Neural progenitor cell (in vitro differentiated cells): ENCODE measurements at regions not wholly inside any gene's neighbourhood (a gene's known extent, or its start where the extent isn't known, plus 50 kb on each side); places are given as distances from the start of the nearest gene placed in this dataset.
"Not testable (repeated sequence)": the region's sequence is repeated elsewhere in the genome, so short reads cannot be mapped to it uniquely, and the experiment has no call there.

ENCODE experiments used
- DNase-seq: peaks from one replicate; pipeline ENCODE4 v3.0.0-alpha.2; 2016; ENCODE audit warnings: low spot score
- H2AFZ ChIP-seq: fragments of 200-600 bp; sonication (generic); replicated peaks from 2 replicates; pipeline ENCODE4 v1.6.1; 2016; ENCODE audit warnings: antibody characterized with exemption
- H3F3A ChIP-seq: fragments of 200-600 bp; sonication (generic); 2 replicates; pipeline ENCODE4 v1.6.1; 2016; ENCODE audit warnings: antibody characterized with exemption, low read depth
- H3K27ac ChIP-seq: fragments of 200-600 bp; sonication (generic); 2 replicates; pipeline ENCODE4 v1.5.1; 2016; ENCODE audit warnings: mild to moderate bottlenecking
- H3K27me3 ChIP-seq: fragments of 200-600 bp; sonication (generic); 2 replicates; pipeline ENCODE4 v1.6.1; 2016; ENCODE audit warnings: mild to moderate bottlenecking, moderate library complexity
- H3K36me3 ChIP-seq: fragments of 200-600 bp; sonication (generic); 2 replicates; pipeline ENCODE4 v1.5.1; 2016
- H3K4me1 ChIP-seq: fragments of 200-600 bp; sonication (generic); 2 replicates; pipeline ENCODE4 v1.6.1; 2016; ENCODE audit warnings: mixed run types
- H3K4me2 ChIP-seq: fragments of 200-600 bp; sonication (generic); 2 replicates; pipeline ENCODE4 v1.6.1; 2016
- H3K4me3 ChIP-seq: fragments of 200-600 bp; sonication (generic); 2 replicates; pipeline ENCODE4 v1.5.1; 2016
- H3K79me2 ChIP-seq: fragments of 200-600 bp; sonication (generic); 2 replicates; pipeline ENCODE4 v1.6.1; 2016; ENCODE audit warnings: low read depth
- H3K9ac ChIP-seq: fragments of 200-600 bp; sonication (generic); 2 replicates; pipeline ENCODE4 v1.6.1; 2016
- H3K9me3 ChIP-seq: fragments of 200-600 bp; sonication (generic); 2 replicates; pipeline ENCODE4 v1.5.1; 2016; ENCODE audit warnings: low read depth
- H4K20me1 ChIP-seq: fragments of 200-600 bp; sonication (generic); 2 replicates; pipeline ENCODE4 v1.6.1; 2016; ENCODE audit warnings: low read depth
- H3K27ac Mint-ChIP-seq: 3 replicates; pipeline ENCODE4 v1.8.0; 2021; ENCODE audit warnings: mixed read lengths
- H3K27me3 Mint-ChIP-seq: 2 replicates; pipeline ENCODE4 v1.8.0; 2022; ENCODE audit warnings: low read depth, mild to moderate bottlenecking, inconsistent platforms, moderate library complexity, mixed read lengths; ENCODE audit not compliant: insufficient read depth
- H3K36me3 Mint-ChIP-seq: 3 replicates; pipeline ENCODE4 v1.8.0; 2021; ENCODE audit warnings: mixed read lengths
- H3K4me1 Mint-ChIP-seq: 3 replicates; pipeline ENCODE4 v1.8.0; 2021; ENCODE audit warnings: mixed read lengths
- H3K4me3 Mint-ChIP-seq: 3 replicates; pipeline ENCODE4 v1.8.0; 2021; ENCODE audit warnings: mild to moderate bottlenecking, moderate library complexity, mixed read lengths
- H3K9me3 Mint-ChIP-seq: 3 replicates; pipeline ENCODE4 v1.8.0; 2020; ENCODE audit warnings: mixed read lengths
- CTCF ChIP-seq: fragments of 200-600 bp; sonication (generic); IDR thresholded peaks from 2 replicates; pipeline ENCODE4 v1.5.1; 2017; ENCODE audit warnings: antibody characterized with exemption, mild to moderate bottlenecking
- EZH2 ChIP-seq: fragments of 200-600 bp; sonication (generic); IDR thresholded peaks from 2 replicates; pipeline ENCODE4 v1.6.1; 2017; ENCODE audit warnings: antibody characterized with exemption, mild to moderate bottlenecking, moderate library complexity
- EZH2phosphoT487 ChIP-seq: fragments of 200-600 bp; sonication (generic); IDR thresholded peaks from 2 replicates; pipeline ENCODE4 v1.6.1; 2017; ENCODE audit warnings: antibody characterized with exemption

- H3K27me3 Mint-ChIP-seq = peaks cover 6% of the 10 kb centered on the region
- H3K4me1 ChIP-seq = no peaks in the 10 kb centered on the region
- no peak overlapping the region for H3K27ac ChIP-seq
- no peaks in the 10 kb centered on the region for H3K9me3 ChIP-seq
- no peaks in the 10 kb centered on the region for H3F3A ChIP-seq
- H3K4me2 ChIP-seq = no peak overlapping the region
- no peaks in the 10 kb centered on the region for H4K20me1 ChIP-seq
- no peaks in the 10 kb centered on the region for H3K36me3 ChIP-seq
- H3K27me3 ChIP-seq = no peaks in the 10 kb centered on the region
- H3K9ac ChIP-seq = no peak overlapping the region
- TF ChIP-seq EZH2 (no peak), CTCF (no peak), EZH2phosphoT487 (no peak)
- H3K4me1 Mint-ChIP-seq = peaks cover 20% of the 10 kb centered on the region
- no peaks in the 10 kb centered on the region for H3K79me2 ChIP-seq
- H3K27ac Mint-ChIP-seq = no peak overlapping the region
- H3K4me3 ChIP-seq = no peak overlapping the region
- no peaks in the 10 kb centered on the region for H3K36me3 Mint-ChIP-seq
- H2AFZ ChIP-seq = no peak overlapping the region
- no peak for DNase-seq
- H3K4me3 Mint-ChIP-seq = no peak overlapping the region
- H3K9me3 Mint-ChIP-seq = no peaks in the 10 kb centered on the region
These were observed 136.3 kb upstream of the DUSP22 start for GRCh38 chr6:156010-156409.

GRCh38 chr6:156441-157140, 135.7 kb upstream of the DUSP22 start:
- not testable (repeated sequence) for H2AFZ ChIP-seq, H3K36me3 ChIP-seq, H3K27ac Mint-ChIP-seq

GRCh38 chr6:157176-157575, 135.1 kb upstream of the DUSP22 start:
- H3K9ac ChIP-seq, H3K9me3 ChIP-seq, H3K27me3 Mint-ChIP-seq, H3K4me2 ChIP-seq, H3K36me3 Mint-ChIP-seq, H3K36me3 ChIP-seq, H2AFZ ChIP-seq, H3K27ac Mint-ChIP-seq, H3K27ac ChIP-seq, H3K27me3 ChIP-seq, H3K4me3 ChIP-seq, H3K4me3 Mint-ChIP-seq, H3K79me2 ChIP-seq, H3F3A ChIP-seq, DNase-seq, H3K9me3 Mint-ChIP-seq, H4K20me1 ChIP-seq, H3K4me1 ChIP-seq: not testable (repeated sequence)
- H3K4me1 Mint-ChIP-seq = peaks cover 16% of the 10 kb centered on the region
- peak; percentile 41 for TF ChIP-seq CTCF

More at GRCh38 chr6:156441-157140, 135.7 kb upstream of the DUSP22 start:
- H3K79me2 ChIP-seq, H3K27me3 Mint-ChIP-seq, H3K9me3 Mint-ChIP-seq, DNase-seq, H3K36me3 Mint-ChIP-seq, H3K4me1 ChIP-seq, H4K20me1 ChIP-seq, H3F3A ChIP-seq, H3K27me3 ChIP-seq, H3K27ac ChIP-seq, H3K9ac ChIP-seq, H3K4me3 ChIP-seq, H3K9me3 ChIP-seq, H3K4me2 ChIP-seq, H3K4me3 Mint-ChIP-seq: not testable (repeated sequence)
- H3K4me1 Mint-ChIP-seq = peaks cover 20% of the 10 kb centered on the region

GRCh38 chr6:161657-162056, 130.6 kb upstream of the DUSP22 start:
- H3K4me2 ChIP-seq, H3K9me3 ChIP-seq, H4K20me1 ChIP-seq, H3K27ac Mint-ChIP-seq, H3K4me1 Mint-ChIP-seq, H3K9ac ChIP-seq, H3K27me3 ChIP-seq, H3K36me3 ChIP-seq, H3K36me3 Mint-ChIP-seq, H3K79me2 ChIP-seq, H3K27ac ChIP-seq, DNase-seq, H3K4me3 ChIP-seq, H3K4me1 ChIP-seq, H3K9me3 Mint-ChIP-seq, H3K27me3 Mint-ChIP-seq, H2AFZ ChIP-seq, H3F3A ChIP-seq, H3K4me3 Mint-ChIP-seq: not testable (repeated sequence)
